ENCODE measurements at regions not wholly inside any gene's neighbourhood (a gene's known extent, or its start where the extent isn't known, plus 50 kb on each side); places are given as distances from the start of the nearest gene placed in this dataset.

- no peak overlapping the region for H2BK120ac ChIP-seq (replicated peaks; ENCODE audit: low read depth, low read length)
- no peak overlapping the region for H2BK5ac ChIP-seq (ENCODE audit: low read depth, low read length)
- no peaks in the 10 kb centered on the region for H3K27me3 ChIP-seq (replicated peaks in 1 of 4; ENCODE audit: control insufficient read depth in 3 of 4, extremely low read depth in 1 of 4, insufficient read depth in 3 of 4, low read length in 3 of 4)
- no peak overlapping the region for H4K5ac ChIP-seq (ENCODE audit: insufficient read length, low read depth, low read length)
- no peak overlapping the region for H3K56ac ChIP-seq (replicated peaks; ENCODE audit: insufficient read length, low read depth, low read length)
- no peak overlapping the region for H3K4ac ChIP-seq (replicated peaks; ENCODE audit: insufficient read length, low read depth, low read length)
- no peak overlapping the region for H2BK12ac ChIP-seq (ENCODE audit: low read depth, low read length)
- H3K23ac ChIP-seq (ENCODE audit: insufficient read length), result no peak overlapping the region
- H2AFZ ChIP-seq (ENCODE audit: low read length), result no peak overlapping the region
- peaks cover 0 to 2% (median 0%) of the 10 kb centered on the region in 4 experiments; a peak in 3 of 7 replicates for H3K4me1 ChIP-seq (replicated peaks in 1 of 4; ENCODE audit: control insufficient read depth in 3 of 4, insufficient read depth in 4 of 4, low read length in 3 of 4)
- no peak overlapping the region for H2AK5ac ChIP-seq (ENCODE audit: low read depth, low read length)
- H2BK15ac ChIP-seq (ENCODE audit: low read length), result no peak overlapping the region
- H3K4me3 ChIP-seq (ENCODE audit: extremely low read depth in 1 of 4, insufficient read depth in 2 of 4, low read depth in 3 of 4, low read length in 4 of 4), result no peak overlapping the region
- H3K27ac ChIP-seq (ENCODE audit: low read depth, low read length), result no peak overlapping the region
- no peak overlapping the region for H2BK20ac ChIP-seq (ENCODE audit: low read length)
- H3K18ac ChIP-seq (ENCODE audit: extremely low read depth, low read length), result no peak overlapping the region
- DNase-seq (ENCODE audit: low read depth in 1 of 2, low spot score in 2 of 2), result no peak
- 83% methylated on average over 4 of the region's 4 CpGs; no CpG with 5 or more reads in 1 of the 2 experiments for WGBS, 2 experiments (ENCODE audit: extremely low coverage in 1 of 2, insufficient coverage in 1 of 2, insufficient read length in 1 of 2, insufficient replicate concordance in 2 of 2, low coverage in 1 of 2, low lambda C conversion rate in 2 of 2, missing lambda C conversion rate in 1 of 2)
- H4K20me1 ChIP-seq (replicated peaks in 1 of 2; ENCODE audit: control insufficient read depth in 1 of 2, insufficient read depth in 2 of 2, low read length in 2 of 2), result no peaks in the 10 kb centered on the region
- no peak overlapping the region for H3K4me2 ChIP-seq (ENCODE audit: insufficient read depth in 1 of 2, low read depth in 2 of 2, low read length in 2 of 2)
- no peaks in the 10 kb centered on the region for H3K9me3 ChIP-seq (ENCODE audit: insufficient read depth in 2 of 2, low read depth in 1 of 2, low read length in 1 of 2)
- H3K14ac ChIP-seq (ENCODE audit: insufficient read length), result no peak overlapping the region
- H4K8ac ChIP-seq (ENCODE audit: extremely low read depth, insufficient read depth, low read length), result no peak overlapping the region
- no peak for FAIRE-seq
- H3K79me2 ChIP-seq (ENCODE audit: control insufficient read depth in 1 of 2, insufficient read depth in 2 of 2, low read length in 2 of 2), result no peaks in the 10 kb centered on the region
- H3K79me1 ChIP-seq (ENCODE audit: low read depth, low read length), result no peaks in the 10 kb centered on the region
- H3K9ac ChIP-seq (replicated peaks in 1 of 4; ENCODE audit: extremely low read depth in 1 of 4, low read depth in 3 of 4, low read length in 3 of 4), result no peak overlapping the region
- H3K36me3 ChIP-seq (ENCODE audit: control insufficient read depth in 2 of 4, insufficient read depth in 4 of 4, low read length in 3 of 4), result no peaks in the 10 kb centered on the region
- no peaks in the 10 kb centered on the region for H3K23me2 ChIP-seq (ENCODE audit: low read depth, low read length)
- POLR2A ChIA-PET (ENCODE audit: partially characterized antibody), result no interaction called here
- H4K91ac ChIP-seq (replicated peaks; ENCODE audit: insufficient read length, low read length), result no peak overlapping the region
- no peak for TF ChIP-seq CEBPB (IDR thresholded peaks at IDR 0.05; ENCODE audit: low read depth, low read length)
- TF ChIP-seq CBX8 (IDR thresholded peaks at IDR 0.05; ENCODE audit: borderline replicate concordance, low read depth, low read length), result no peak
- TF ChIP-seq RFX5 (IDR thresholded peaks at IDR 0.05; ENCODE audit: borderline replicate concordance, low read depth, low read length), result no peak
- no peak for TF ChIP-seq SIN3A (conservative IDR thresholded peaks at IDR 0.05 in 1 of 2, IDR thresholded peaks at IDR 0.05 in 1 of 2; ENCODE audit: low read depth in 1 of 2, low read length in 2 of 2)
- TF ChIP-seq CBX5 (IDR thresholded peaks at IDR 0.05; ENCODE audit: low read depth, low read length), result no peak
- TF ChIP-seq EZH2 (IDR thresholded peaks at IDR 0.05; ENCODE audit: low read depth, low read length, severe bottlenecking), result no peak
- TF ChIP-seq CHD2 (IDR thresholded peaks at IDR 0.05; ENCODE audit: low read length), result no peak
- no peak for TF ChIP-seq USF2 (IDR thresholded peaks at IDR 0.05; ENCODE audit: low read length)
- TF ChIP-seq CTCF (IDR thresholded peaks at IDR 0.05; ENCODE audit: control extremely low read depth in 1 of 3, insufficient read depth in 1 of 3, low read depth in 1 of 3, low read length in 3 of 3), result no peak
- CTCF ChIA-PET (ENCODE audit: partially characterized antibody), result interaction anchor here (0.7 kb wide), 1 partner anchor 422 kb away, joined by 6 read pairs; no protein-coding TSS in a partner anchor
Measured at GRCh38 chr6:147722158-147722557, 213.7 kb downstream of the SAMD5 start.

Measured in H1 (cell line).